Skin epidermis (tissue), 12 donors: ENCODE measurements at regions not wholly inside any gene's neighbourhood (a gene's known extent, or its start where the extent isn't known, plus 50 kb on each side); places are given as distances from the start of the nearest gene placed in this dataset.
"Not testable (repeated sequence)": the region's sequence is repeated elsewhere in the genome, so short reads cannot be mapped to it uniquely, and the experiment has no call there.

Experiments
- H3K27ac ChIP-seq, 21 experiments: fragments of 200-600 bp; sonication (generic) in 11 of 21; one replicate each; pipeline ENCODE4 v1.5.0; 2020; ENCODE audit warnings: mild to moderate bottlenecking in 3 of 21, inconsistent platforms in 2 of 21, moderate library complexity in 2 of 21
- H3K4me3 ChIP-seq, 7 experiments: fragments of 200-600 bp; sonication (generic) in 2 of 7; one replicate each; pipeline ENCODE4 v1.5.0; 2020; ENCODE audit warnings: inconsistent platforms in 2 of 7, mild to moderate bottlenecking in 2 of 7, moderate library complexity in 1 of 7

DNA sequence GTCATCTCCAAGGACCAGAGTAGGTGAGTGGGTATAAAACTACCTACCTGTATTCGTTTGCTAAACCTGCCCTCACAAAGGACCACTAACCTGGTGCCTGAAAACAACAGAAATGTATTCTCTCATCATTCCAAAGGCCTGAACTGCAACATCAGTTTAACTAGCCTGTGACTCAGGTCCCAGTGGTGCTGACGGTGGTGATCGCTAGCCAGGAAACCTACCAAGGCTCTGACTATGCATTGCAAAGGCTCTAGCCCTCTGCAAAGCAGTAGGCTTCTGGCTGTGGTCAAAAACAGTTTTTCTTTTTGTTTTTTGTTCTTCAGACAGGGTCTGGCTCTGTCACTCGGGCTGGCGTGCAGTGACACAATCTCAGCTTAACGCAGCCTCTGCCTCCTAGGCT lies 107.5 kb downstream of the NPTX2 start:
- no peak overlapping the region for H3K27ac ChIP-seq
- no peak overlapping the region for H3K4me3 ChIP-seq

DNA sequence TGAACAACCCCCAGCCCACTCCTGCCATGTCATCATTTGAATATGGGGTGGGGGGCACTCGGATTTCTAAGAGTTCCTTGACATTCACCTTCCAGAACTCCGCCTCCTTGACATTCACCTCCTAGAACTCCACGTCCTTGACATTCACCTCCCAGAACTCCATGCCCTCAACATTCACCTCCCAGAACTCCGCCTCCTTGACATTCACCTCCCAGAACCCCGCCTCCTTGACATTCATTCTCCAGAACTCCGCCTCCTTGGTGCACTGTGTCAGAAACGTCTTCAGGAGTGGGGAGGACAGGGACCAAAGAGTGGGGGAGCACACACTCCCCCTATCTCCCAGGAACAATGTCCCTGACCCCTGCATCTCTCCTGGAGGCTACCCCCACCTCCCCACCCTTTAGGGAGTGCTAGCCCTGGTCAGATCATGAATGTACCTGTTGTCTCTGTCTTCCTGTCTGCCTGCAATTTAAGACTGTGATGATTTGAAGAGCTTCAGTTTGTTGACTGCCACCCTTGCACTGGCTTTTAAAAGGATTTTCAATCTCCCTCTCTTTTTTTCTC lies 110.1 kb downstream of the NPTX2 start:
- no peak overlapping the region for H3K27ac ChIP-seq
- H3K4me3 ChIP-seq, result no peak overlapping the region

DNA sequence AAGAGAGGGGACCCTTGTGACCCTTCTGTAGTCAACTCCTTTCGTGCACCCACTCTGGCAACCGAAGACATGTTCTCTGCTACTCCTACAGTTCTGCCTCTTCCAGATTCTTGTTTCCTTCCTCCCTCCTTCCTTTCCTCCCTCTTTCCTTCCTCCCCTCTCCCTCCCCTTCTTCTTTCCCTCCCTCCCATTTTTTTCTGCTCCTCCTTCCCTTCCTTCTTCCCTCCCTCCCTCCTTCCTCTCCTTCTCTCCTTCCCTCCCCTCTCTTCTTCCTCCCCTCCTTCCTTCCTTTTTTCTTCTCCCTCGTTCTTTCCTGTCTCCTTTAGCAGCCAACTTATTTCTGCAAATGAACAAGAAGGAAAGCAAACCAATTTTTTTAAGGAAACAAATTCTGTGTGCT lies 111.5 kb downstream of the NPTX2 start:
- Histone ChIP-seq H3K27ac (no peak overlapping the region), H3K4me3 (no peak overlapping the region)

DNA sequence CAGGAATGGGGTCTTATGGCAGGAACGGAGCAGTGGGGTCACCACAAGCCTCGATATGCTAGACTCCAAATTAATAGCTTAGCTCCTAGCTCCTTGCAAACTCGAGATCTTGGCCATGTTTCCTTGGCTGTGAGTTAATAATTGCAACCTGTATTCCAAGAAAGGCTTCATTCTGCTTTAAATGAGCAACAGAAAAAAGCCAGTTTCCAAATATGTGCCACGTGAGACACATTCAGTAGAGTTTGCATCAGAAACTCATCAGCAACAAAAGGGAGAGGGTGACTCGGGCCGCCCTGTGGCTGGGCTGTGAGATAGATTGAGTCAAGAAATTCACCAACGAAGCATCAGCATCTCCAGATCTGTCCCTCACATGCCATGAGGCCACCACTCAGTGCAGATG lies 112.0 kb downstream of the NPTX2 start:
- H3K4me3 ChIP-seq, result no peak overlapping the region
- no peak overlapping the region for H3K27ac ChIP-seq

DNA sequence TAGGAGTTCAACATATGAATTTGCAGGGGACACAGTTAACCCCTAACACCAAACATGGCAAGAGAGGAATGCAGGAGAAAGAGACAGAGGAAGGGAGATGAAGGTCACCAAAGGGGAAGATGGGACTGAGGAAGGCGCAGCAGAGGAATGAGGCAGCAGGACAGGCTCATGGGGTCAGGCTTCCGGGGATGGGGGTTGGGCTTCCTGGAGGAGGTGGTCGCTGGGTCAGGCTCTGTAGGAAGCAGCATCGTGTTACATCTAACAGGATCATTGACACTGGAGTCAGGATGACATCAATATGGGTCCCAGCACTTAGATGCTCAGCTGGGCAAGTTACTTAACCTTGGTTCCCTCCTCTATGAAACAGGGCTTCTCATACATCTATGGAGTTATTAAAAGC lies 113.2 kb downstream of the NPTX2 start:
- Histone ChIP-seq H3K4me3 (no peak overlapping the region), H3K27ac (no peak overlapping the region)

DNA sequence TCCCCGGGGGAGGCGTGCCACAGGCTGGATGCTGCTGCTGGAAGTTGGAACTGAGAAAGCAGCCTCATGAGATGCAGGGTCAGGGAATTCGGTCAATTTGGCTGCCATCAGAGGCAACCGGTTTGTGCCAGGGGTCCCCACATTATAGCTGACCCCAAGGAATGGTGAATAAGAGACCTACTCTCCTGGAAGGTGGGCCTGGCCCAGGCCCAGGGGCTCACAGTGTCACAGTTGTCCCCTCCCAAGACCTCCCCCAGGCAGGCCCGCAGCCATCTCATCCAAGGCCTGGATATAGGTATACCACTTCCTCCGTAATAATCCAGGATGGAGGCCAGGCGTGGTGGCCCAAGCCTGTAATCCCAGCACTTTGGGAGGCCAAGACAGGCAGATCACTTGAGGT lies 114.6 kb downstream of the NPTX2 start:
- no peak overlapping the region for H3K27ac ChIP-seq
- no peak overlapping the region for H3K4me3 ChIP-seq

DNA sequence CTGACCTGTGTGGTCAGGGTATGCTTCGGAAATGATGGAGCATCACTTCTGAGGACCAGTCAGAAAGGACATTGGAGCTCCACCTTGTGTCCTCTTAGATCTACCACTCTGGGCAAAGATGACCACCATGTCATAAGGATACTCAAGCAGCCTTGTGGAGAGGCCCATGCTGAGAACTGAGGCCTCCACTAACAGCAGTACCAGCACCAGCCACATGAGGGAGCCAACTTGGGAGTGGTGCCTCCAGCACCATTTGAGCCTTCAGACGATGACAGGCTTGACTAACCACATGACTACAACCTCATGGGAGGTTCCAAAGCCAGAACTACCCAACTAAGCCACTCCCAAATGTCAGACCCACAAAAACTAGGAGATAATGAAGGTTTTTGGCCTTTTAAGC lies 116.0 kb downstream of the NPTX2 start:
- Histone ChIP-seq H3K4me3 (no peak overlapping the region), H3K27ac (no peak overlapping the region)

DNA sequence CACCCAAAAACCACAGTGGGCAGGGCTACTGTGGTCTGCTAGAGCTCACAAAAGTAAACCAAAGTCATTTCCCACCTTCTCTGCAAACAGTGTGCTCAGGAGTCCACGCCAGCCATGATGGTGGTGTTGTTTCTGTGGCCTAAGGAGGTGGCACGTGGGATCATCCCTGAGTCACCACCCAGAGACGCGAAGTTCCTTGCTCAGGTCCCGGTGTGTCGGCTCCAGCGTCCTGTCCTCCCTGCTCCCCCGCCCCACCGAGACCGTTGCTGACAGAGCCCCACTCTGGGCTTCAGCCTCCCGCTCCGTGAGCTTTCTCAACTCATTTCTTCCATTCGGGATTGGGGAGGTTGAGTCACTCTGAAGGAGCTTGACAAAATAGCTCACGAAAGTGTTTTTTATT lies 118.7 kb downstream of the NPTX2 start:
- Histone ChIP-seq H3K4me3 (no peak overlapping the region), H3K27ac (no peak overlapping the region)

DNA sequence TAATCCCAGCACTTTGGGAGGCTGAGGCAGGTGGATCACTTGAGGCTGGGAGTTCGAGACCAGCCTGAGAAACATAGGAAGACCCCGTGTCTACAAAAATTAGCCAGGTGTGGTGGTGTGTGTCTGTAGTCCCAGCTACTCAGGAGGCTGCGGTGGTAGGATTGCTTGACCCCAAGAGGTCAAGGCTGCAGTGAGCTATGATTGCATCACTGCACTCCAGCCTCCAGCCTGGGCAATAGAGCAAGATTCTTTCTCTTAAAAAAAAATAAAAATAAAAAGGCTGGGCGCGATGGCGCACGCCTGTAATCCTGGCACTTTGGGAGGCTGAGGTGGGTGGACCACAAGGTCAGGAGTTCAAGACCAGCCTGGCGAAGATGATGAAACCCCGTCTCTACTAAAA lies 119.4 kb downstream of the NPTX2 start:
- H3K4me3 ChIP-seq, H3K27ac ChIP-seq: not testable (repeated sequence)

DNA sequence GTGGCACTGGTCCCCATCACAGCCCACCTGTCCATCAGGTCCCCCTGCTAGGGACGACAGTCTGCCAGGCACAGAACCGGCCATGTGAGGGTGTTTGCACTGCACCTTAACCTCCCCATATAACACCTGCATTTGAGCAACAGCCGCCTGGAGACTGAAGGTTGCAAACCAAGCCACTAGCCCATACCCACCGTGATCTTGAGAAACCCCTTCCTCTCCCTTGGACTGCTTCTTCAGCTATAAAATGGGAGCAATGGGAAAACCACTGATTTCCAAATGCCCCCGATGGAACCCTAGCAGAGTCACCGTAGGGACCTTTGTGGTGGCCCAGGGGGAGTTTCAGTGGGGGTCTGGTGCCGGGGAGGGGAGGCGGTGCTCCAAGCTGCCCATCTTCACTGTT lies 120.1 kb downstream of the NPTX2 start:
- Histone ChIP-seq H3K27ac (no peak overlapping the region), H3K4me3 (no peak overlapping the region)

DNA sequence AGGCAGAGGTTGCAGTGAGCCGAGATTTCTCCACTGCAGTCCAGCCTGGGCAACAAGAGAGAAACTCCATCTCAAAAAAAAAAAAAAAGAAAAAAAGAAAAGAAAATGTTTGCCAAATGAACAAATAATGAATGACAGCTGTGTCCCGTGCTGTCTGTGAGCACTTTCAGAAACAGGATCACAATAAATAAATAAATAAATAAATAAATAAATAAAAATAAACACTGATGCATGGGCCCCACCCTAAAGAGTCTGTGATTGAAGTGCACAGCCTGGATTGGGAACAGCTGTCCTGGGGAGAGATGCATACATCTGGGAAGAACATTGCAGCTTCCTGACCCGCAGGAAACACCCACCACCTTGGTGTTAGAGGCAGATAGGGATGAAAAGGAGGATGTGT lies 123.6 kb downstream of the NPTX2 start:
- Histone ChIP-seq H3K4me3 (no peak overlapping the region), H3K27ac (no peak overlapping the region)

DNA sequence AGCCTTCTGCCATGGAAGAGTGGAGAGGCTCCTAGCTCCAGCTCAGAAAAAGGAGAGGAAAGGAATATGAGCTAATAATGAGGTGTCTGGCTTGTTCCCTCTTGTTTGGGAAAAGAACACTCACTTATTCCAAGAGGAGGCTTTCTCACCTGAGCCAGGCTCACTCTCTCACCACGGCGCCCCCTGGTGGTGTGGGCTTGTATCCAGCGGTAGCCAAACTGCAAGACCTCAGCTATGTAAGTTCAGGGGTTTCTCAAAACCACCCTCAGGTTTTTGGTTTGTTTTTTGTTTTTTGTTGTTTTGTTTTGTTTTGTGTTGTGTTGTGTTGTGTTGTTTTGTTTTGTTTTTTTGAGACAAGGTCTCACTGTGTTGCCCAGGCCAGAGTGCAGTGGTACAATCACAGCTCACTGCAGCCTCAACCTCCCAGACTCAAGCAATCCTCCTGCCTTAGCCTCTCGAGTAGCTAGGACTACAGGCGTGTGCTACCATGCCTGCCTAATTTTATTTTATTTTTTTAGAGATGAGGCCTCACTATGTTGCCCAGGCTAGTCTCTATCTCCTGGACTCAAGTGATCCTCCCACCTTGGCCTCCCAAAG lies 124.0 kb downstream of the TMEM130 start:
- no peak overlapping the region for H3K4me3 ChIP-seq

DNA sequence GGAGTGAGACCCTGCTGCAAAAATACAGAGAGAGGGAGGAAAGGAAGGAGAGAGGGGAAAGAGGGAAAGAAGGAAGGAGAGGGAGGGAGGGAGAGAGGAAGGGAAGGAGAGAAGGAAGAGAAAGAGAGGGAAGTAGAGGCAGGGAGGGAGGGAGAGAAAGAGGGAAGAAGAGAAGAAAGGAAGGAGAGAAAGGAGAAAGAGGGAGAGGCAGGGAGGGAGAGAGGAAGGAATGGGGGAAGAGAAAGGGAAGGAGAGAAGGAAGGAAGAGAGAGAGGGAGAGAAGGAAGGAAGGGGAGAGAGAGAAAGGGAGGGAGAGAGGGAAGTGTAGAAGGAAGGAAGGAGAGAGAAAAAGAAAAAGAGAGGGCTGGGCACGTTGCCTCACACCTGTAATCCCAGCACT lies 121.7 kb downstream of the TMEM130 start:
- Histone ChIP-seq H3K27ac (no peak overlapping the region), H3K4me3 (no peak overlapping the region)

More for the DNA sequence above, 124.0 kb downstream of the TMEM130 start:
- no peak overlapping the region for H3K27ac ChIP-seq

DNA sequence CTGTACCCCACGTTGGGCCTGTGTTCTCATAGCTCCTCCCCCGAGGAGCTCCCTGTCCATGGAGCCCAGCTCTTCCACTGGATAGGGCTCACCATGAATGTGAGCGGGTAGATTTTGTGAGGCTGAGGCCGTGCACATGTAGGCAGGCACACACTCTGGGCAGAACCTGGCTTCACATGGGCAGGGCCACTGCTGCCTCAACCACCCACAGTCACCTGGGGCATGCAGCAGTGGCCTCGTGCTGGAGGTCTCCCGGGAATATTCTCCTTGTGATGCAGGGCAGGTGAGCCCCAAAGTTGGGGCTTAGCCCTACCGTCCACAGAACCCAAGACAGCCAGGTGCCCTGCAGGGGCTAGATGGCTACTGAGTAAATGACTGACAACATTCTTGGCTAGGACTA lies 116.6 kb downstream of the TMEM130 start:
- H3K27ac ChIP-seq, result no peak overlapping the region
- H3K4me3 ChIP-seq, result no peak overlapping the region

DNA sequence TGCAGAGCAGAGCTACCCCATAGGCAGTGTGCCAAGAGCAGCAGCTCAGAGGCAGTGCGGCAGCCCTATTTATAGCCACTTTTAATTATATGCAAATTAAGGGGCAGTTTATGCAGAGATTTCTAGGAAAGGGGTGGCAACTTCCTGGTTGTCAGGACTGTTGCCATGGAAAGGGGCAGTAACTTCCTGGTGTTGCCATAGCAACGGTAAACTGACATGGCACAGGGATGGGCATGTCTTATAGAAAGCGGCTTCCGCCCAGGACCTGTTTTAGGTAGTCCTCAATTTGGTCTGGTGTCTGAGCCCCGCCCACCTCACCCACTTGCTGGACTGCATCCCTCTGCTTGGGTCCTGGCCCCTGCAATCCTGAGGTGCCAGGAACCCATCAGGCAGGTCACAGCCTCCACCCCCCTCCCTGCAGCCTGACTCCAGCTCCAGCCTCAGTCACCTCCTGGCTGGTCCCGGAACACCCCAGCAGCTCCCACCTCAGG lies 115.8 kb downstream of the TMEM130 start:
- H3K4me3 ChIP-seq, result no peak overlapping the region
- H3K27ac ChIP-seq, result no peak overlapping the region

DNA sequence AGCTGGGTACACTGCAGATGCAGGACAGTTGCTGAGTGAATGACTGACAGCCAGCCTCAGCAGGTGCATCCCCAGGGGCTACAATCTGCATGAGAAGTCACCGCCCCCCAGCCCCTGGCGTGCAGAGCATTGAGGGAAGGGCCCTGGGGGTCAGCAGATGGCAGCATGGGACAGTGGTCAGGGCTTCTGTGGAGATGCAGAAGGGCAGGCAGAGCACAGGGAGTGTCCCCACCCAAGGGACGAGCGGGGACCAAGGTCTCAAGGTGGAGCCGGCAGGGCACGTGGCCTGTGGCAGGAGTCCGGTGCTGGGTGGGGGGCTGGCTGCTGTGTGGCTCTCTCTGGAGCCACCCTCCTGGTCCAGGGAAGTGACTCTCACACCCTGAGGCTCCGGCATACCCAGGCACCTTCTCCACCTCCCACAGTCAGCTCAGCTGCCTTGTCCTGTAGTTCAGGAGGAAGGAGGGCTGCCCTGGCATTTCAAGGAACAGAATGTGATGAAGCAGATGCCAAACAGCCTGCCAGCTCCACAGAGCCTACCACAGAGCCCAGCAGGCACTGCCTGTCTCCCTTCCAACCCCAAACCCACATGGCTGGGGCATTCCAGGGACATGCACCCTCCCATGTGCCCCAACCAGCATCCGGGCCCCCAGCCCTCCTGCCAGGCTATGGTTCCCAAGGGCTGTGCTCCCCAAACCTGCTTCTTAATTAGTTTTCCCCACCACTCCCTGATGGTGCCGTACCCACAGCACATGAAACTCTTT lies 114.5 kb downstream of the TMEM130 start:
- H3K27ac ChIP-seq, result no peak overlapping the region
- H3K4me3 ChIP-seq, result no peak overlapping the region

DNA sequence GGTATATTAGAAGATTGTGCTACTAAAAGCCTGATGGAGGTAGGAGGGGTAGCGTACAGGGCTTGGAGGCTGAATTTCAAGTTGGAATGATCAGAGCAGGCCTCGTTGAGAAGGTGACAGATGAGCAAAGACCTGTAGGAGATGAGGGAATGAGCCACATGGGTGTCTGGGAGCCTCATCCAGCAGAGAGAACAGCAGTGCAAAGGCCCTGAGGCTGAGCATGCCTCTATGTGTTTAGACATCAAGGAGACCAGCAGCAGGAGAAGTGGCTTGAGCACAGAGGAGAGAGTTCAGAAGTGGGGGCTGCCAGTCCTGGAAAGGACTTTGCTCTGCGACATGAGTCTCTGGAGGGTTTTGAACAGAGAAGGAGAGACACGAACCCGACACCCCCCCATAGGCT lies 111.7 kb downstream of the TMEM130 start:
- Histone ChIP-seq H3K4me3 (no peak overlapping the region), H3K27ac (no peak overlapping the region)

DNA sequence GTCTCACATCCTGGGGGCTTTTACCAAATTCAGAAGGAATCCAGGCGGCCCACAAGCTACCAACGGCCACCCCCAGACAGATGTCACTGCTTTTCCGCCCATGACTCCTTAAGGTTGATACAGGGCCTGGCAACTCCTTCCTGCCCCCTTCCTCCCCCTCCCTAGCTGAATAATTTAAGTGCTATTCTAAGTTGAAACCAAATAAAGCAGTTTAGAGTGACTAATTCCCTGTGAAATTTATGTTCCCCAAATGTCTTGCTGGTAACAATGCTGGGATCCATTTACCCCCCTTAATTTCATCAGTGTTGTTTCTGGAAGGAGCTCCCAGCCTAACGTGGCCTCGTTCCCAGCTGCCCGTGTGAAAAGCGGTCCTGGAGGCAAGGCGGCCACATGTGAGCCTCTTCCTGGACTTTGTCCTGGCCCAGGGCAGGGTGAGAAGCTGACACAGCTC lies 109.6 kb downstream of the TMEM130 start:
- Histone ChIP-seq H3K27ac (no peak overlapping the region), H3K4me3 (no peak overlapping the region)

DNA sequence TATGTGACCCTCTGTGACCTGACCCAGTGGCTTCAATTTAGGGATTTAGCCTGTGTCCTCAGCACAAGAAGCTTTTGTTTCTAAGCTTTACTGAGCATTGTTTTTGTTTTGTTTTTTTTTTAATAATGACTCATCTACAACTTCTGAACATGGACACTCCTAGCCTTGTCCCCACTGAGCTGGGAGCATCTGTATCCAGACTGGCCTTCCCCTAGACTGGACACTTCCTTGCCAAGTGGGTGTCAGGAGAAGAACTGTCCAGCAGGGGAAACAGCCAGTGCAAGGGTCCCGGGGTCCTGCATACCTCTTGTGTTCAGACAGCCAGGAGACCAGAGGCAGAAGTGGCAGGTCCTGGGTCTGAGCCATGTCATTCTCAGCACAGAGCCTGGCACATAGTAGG lies 108.6 kb downstream of the TMEM130 start:
- no peak overlapping the region for H3K4me3 ChIP-seq
- H3K27ac ChIP-seq, result no peak overlapping the region

DNA sequence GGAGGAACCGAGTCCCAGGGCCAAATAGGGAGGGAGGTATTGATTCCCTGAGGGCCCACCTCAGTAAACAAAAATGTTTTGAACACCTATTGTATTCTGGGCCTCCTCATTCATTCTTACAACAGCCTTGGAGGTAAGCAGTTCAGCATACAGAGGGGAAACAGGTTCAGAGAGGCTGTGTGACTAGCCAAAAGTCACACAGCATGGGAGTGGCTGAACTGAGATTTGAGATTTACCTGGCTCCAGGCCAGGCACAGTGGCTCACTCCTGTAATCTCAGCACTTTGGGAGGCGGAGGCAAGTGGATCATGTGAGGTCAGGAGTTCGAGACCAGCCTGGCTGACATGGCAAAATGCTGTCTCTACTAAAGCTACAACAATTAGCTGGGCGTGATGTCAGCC lies 107.2 kb downstream of the TMEM130 start:
- Histone ChIP-seq H3K27ac (no peak overlapping the region), H3K4me3 (no peak overlapping the region)

DNA sequence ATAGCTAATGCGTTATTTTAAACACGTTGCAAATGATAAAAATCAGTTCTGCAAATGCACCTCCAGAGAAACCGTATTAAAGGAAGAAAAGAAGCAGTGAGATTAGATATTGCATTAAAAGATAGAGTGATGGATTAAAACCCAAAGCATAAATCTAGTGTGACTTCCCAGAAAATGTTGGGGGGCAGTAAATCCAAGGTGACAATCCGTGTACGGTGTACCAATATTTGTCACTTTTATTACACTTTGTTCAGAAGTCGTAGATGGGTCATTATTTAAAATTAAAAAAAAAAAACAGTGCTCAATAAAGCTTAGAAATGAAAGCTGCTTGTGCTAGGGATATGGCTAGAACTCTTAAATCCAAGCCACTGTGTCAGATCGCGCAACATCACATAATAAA lies 106.4 kb downstream of the TMEM130 start:
- no peak overlapping the region for H3K4me3 ChIP-seq

More for the DNA sequence above, 106.4 kb downstream of the TMEM130 start:
- no peak overlapping the region for H3K27ac ChIP-seq
